GM18951 (cell line): ENCODE measurements at regions not wholly inside any gene's neighbourhood (a gene's known extent, or its start where the extent isn't known, plus 50 kb on each side); places are given as distances from the start of the nearest gene placed in this dataset.
"Not testable (repeated sequence)": the region's sequence is repeated elsewhere in the genome, so short reads cannot be mapped to it uniquely, and the experiment has no call there.

Experiments used
- POLR2A ChIP-seq: IDR thresholded peaks from 4 replicates; pipeline ENCODE4 v1.6.1; 2011; ENCODE audit warnings: mild to moderate bottlenecking; ENCODE audit not compliant: insufficient read length, insufficient read depth; ENCODE audit errors: extremely low read depth
- in situ Hi-C: fragments of 300-500 bp; cut with MboI; formaldehyde crosslinking; loops from one replicate; pipeline ENCODE4 v1.12.0; 2022; ENCODE audit warnings: low sequenced_read_pairs, mixed read lengths, inconsistent platforms; ENCODE audit not compliant: unreplicated experiment

DNA sequence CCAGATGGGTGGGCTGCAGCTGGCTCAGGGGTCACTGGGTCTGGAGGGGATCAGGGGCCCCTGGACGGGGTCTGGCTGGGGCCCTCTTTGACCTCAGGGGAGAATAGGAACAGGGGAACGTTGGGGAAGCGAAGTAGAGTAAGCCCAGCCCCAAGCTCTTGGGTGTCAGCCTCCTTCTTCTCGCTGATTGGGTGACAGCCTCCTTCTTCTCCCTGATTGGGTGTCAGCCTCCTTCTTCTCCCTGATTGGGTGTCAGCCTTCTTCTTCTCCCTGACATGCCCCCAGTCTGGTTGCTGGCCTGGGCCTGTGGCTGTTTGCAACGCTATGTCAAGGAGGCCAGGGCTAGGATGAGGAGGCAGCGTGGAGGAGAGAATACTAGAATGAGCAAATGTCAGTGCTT is 76.7 kb upstream of the CASZ1 start:
- no peak for TF ChIP-seq POLR2A
- in situ Hi-C loops: no loop called here

DNA sequence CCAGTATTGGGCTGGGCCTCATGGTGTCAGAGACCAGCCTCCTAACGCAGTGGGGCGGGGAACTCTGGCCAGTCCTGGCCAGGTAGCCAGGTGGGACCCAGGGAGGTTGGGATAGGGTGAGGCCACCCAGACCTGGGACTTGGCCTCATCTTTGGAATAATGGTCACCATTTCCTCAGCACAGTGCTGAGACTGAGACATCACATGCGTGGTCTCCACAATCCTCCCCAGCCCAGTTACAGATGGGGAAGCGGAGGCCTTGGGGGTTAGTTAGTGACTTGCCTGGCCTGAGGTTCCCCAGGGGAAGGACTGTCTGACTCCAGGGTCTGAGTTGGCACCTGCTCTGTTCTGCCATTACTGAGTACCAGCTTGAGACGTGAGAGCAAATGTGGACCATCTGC is 77.9 kb upstream of the CASZ1 start:
- in situ Hi-C loops: no loop called here
- no peak for TF ChIP-seq POLR2A

DNA sequence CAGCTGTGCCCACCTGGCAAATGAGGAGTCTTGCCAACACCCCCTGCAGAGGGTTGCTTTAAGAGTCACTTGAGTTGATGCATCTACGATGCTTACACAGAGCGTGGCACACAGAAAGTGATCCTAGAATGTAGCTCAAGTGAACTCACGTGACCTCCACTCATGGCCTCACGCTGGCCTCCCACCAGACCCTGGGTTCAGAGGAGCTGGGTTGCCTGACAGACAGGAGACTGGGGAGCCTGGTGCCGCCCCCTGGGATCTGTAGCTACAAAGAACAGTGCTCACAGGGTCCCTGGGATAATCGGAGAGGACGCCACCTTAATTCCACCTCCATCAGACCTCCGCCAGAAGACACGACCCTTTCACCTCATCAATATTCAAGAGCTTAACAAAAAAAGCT is 81.4 kb upstream of the CASZ1 start:
- in situ Hi-C loops: no loop called here
- TF ChIP-seq POLR2A: no peak

DNA sequence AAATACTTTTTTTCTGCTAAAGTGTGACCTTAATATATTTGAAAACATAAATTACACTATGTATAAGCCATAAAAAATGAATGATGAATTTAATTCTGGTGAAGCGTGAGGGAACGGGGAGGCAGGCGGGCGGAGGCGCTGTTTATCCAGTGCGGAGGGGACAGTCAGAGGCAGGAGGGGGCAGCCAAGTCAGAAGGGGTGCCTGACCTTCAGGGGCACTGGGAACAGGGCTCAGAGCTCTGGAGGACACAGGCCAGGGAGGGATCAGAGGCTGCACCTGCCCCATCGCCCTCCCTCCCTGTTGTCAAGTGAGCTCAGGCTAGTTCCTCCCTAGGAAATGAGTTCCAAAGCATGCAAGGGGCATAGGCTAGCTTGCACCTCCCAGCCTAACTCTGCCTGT is 82.0 kb upstream of the CASZ1 start:
- in situ Hi-C loops: no loop called here
- no peak for TF ChIP-seq POLR2A

DNA sequence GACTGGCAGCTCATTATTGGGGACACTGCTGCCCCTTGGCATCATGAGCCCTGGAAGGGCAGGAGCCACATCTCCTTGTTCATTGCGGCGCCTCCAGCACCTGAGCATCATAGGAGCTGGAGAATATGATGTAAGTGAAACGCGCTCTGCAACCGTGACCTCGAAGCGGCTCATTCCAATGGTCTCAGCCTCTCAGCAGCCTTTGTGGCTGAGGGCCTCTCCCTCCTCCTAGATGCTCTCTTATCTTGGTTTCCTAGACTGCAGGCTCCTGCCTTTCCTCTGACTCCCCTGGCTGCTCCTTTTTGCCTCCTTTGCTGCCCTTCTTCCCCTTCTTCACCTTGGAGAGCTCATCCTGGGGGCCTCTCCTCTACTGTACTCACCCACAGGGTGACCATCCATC is 83.6 kb upstream of the CASZ1 start:
- in situ Hi-C loops: no loop called here
- TF ChIP-seq POLR2A: no peak

DNA sequence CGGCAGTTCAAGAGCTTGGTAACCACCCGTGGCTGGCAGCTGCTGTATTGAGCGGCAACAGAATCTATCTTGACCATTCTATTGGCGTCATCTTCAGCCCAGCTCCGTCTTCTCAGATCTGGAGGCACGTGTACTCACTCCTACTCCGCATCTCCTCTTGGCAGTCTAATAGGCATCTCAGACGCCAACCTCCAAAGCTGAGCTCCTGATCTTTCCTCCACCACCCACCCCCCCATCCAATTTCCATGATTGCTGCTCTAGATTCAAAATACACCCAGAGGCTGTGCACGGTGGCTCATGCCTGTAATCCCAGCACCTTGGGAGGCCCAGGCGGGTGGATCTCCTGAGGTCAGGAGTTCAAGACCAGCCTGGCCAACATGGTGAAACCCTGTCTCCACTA is 84.6 kb upstream of the CASZ1 start:
- in situ Hi-C loops: no loop called here

DNA sequence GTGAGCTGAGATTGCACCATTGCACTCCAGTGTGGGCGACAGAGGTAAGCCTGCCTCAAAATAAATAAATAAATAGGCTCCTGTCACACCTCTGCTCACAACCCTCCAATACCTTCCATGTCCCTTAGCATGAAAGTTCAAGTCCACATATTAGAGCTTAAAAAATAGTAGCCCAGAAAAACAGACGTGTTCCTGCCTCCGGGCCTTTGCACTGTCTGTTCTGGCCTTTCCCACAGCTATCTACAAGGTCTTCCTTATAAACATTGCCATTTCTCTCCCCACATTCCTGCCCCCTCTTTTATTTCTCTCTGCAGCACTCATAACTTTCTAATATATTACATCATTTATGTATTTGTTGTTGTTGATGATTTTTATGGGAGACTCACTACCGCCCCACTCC is 85.6 kb upstream of the CASZ1 start:
- TF ChIP-seq POLR2A: no peak

More for the DNA sequence above, 84.6 kb upstream of the CASZ1 start:
- no peak for TF ChIP-seq POLR2A

DNA sequence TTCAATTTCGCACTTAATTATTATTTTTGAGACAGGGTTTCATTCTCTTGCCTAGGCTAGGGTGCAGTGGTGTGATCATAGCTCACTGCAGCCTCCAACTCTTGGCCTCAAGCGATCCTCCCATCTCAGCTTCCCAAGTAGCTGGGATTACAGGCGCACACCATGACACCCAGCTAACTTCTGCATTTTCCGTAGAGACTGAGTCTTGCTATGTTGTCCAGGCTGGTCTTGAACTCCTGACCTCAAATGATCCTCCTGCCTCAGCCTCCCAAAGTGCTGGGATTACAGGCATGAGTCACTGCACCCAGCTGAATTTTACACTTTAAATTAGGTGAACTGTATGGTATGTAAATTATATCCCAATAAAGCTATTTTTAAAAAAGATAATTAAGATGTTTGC is 90.6 kb upstream of the CASZ1 start:
- in situ Hi-C loops: not testable (repeated sequence)

More for the DNA sequence above, 85.6 kb upstream of the CASZ1 start:
- in situ Hi-C loops: no loop called here

DNA sequence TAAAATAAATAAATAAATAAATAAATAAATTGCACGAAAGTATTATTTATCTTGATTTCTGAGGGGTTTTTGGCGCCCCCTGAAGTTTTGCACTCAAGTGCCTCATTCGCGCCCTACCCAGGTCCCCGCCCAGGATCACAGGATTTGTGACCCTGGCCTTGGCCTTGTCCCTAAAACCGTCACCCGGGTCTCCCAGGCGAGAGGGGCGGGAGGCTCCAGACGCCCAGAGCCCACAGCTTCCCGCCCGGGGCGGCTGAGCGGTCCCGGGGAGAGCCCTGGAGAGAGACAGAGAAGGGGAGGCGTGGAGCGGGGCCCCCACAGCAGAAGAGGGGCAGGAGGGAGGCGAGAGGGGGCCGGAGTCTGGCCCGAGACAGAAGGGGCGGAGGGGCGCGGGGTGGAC is 91.8 kb upstream of the CASZ1 start:
- no peak for TF ChIP-seq POLR2A
- in situ Hi-C loops: no loop called here

DNA sequence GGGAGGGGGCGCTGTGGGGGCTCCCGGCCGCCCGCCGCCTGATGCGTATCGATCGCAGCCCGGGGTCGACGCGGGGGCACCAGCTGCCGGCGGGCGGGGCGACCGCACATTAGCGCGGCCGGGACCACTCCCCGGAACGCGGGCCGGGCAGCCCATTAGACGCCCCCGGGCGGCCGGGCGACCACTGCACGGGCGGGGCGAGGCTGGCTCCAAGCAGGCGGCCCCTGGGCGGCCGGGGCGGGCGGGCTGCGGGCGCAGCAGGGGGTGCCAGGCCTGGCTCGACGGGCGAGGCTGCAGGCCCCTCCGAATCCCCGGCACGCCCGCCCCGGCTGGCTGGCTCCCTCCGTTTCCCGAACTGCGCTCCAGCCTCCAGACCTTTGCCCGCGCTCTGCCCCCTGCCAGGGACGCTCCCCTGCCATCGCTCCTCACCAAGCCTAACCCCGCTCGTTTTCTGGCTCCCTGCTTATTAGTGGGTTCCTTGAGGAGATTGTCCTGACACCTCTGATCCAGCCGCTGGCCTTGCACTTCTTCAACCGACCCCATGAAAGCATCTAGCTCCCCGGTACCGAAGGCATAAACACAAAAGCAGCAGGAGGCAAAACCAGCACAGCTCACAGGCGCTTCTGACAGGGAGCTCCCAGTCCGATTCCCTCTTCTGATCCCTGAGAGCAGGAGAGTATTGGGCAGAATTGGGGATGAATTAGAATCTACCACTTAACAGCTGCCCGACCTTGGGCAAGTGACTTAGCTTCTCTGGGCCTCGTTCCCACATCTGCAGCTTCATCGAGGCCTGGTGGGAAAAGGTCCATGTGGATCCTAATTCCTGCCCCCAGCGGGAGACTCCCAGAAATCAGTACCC is 92.6 kb upstream of the CASZ1 start:
- in situ Hi-C loops: no loop called here
- TF ChIP-seq POLR2A: no peak

DNA sequence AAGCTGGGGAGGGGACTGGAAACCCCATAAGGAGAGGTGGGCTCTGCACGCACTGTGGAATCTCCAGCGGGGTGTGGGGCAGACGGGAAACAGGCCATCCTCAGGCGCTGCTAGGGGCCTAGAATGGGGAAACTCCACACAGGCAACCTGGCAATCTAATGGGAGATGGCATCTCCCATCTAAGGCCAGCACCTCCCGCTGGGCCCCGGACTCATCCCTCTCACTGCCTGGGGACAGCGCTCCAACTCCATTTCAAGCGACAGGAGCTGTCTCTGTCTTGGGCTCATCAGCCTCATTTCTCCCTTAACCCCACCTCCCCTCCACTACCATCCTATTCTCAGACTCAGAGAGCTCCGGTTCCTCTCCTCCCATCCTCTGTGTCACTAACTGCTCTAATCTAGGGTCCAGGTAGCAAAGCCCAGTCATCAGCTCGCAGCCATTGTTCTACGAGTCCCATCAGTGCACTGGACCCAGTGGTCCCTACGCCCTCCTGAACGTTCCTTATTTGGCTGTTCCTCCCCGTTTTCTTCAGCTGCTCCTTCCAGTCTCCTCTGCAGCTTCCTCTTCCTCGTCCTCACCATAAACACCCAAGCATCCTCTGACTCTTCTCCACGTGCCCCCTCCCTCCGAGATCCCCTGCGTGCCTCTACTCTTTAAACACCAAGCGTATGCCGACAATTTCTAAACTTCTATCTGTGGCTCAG is 93.4 kb upstream of the CASZ1 start:
- TF ChIP-seq POLR2A: no peak
- in situ Hi-C loops: no loop called here

DNA sequence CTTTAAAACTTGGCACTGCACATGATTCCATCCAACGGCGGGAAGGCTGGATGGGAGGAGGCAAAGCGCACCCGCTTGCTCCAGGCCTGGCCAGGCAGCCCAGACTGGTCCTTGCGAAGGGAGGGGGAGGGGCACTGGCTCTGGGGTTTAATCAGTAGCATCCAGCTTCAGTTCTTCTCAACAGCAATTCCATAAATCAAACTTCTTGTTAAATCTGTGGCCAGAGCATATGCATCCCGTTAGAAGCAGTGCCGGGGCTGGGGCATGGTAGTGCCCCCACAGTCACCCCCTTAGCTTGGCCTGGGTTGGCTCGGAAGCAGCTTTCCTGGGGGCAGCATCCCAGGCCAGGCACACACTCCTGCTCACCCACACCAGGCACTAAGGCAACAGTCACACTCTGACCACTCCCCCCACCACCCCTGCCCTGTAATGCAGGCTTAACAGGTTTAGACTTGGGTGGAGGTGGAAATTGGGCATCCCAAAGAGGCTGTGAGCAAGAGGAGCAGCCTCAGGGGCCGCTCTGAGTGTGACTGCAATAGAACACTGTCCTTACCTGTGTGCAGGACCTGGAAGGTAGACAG is 94.1 kb upstream of the CASZ1 start:
- TF ChIP-seq POLR2A: no peak
- in situ Hi-C loops: no loop called here

DNA sequence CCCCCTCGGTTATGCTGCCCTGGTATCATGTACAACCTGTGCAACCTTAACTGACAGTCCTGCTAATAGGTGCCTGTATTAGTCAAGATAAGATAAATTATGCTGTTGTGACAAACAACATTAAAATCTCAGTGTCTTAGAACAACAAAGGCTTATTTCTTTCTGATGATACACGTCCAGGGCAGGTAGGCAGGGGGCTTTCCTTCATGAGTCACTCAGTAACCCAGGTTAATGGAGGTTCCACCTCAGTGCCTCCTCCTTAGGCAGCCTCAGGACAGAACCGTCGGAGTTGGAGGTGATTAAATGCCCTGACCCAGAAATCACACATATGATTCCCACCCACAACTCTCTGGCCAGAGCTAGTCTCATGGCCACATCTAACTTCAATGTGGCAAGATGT is 94.6 kb upstream of the CASZ1 start:
- no peak for TF ChIP-seq POLR2A
- in situ Hi-C loops: no loop called here
